KOPT-K1 (cell line): ENCODE measurements at regions not wholly inside any gene's neighbourhood (a gene's known extent, or its start where the extent isn't known, plus 50 kb on each side); places are given as distances from the start of the nearest gene placed in this dataset.
"Not testable (repeated sequence)": the region's sequence is repeated elsewhere in the genome, so short reads cannot be mapped to it uniquely, and the experiment has no call there.

Experiments
- H3K27ac ChIP-seq: fragments of 200-600 bp; sonication (generic); 2 replicates; pipeline ENCODE4 v1.5.1; 2016; ENCODE audit warnings: antibody characterized with exemption, mild to moderate bottlenecking, low read depth, low read length; ENCODE audit not compliant: poor library complexity, severe bottlenecking
- H3K36me3 ChIP-seq: fragments of 200-600 bp; sonication (generic); 2 replicates; pipeline ENCODE4 v1.5.1; 2017; ENCODE audit warnings: antibody characterized with exemption, mild to moderate bottlenecking, low read length, moderate library complexity; ENCODE audit not compliant: insufficient read depth
- H3K9me3 ChIP-seq: fragments of 200-600 bp; sonication (generic); 2 replicates; pipeline ENCODE4 v1.5.1; 2017; ENCODE audit warnings: antibody characterized with exemption, low read length, mild to moderate bottlenecking; ENCODE audit not compliant: insufficient read depth, poor library complexity, severe bottlenecking

DNA sequence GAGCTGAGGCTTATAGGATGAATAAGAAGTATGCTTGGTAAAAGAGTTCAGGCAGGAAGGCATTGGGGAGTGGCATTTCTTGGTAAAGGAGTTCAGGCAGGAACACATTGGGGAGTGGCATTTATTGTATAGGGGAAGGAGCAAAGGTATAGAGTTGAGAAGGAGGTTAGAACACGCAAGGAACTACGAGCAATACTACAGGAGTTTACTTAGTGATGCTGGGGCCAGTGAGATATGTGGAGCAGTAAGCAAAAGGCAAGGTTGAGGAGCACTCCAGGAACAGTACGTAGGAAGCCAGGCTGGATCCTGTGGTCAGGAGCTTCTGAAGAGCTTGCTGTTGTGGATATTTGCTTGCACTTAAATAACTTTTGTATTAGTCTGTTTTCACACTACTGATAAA, 202.2 kb upstream of the POMZP3 start:
- not testable (repeated sequence) for H3K27ac ChIP-seq, H3K9me3 ChIP-seq, H3K36me3 ChIP-seq

DNA sequence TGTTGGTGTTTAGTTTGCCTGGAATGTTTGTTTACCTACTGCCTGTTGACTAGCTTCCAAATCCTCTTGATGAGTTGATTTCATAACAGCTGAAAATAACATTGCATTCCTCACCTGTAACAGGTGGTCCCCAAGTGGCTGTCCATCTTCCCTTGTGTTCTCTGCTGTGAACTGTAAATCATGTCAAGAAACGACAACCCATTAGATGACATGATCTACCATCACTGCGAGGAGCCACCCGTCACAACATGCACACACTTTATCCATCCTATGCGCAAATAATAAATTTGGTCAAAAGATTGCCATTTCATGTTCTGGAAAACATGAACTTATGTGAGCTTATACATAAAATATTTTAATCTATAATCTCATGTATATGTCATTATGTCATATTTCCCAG, 199.1 kb upstream of the POMZP3 start:
- H3K36me3 ChIP-seq, H3K27ac ChIP-seq, H3K9me3 ChIP-seq: not testable (repeated sequence)

DNA sequence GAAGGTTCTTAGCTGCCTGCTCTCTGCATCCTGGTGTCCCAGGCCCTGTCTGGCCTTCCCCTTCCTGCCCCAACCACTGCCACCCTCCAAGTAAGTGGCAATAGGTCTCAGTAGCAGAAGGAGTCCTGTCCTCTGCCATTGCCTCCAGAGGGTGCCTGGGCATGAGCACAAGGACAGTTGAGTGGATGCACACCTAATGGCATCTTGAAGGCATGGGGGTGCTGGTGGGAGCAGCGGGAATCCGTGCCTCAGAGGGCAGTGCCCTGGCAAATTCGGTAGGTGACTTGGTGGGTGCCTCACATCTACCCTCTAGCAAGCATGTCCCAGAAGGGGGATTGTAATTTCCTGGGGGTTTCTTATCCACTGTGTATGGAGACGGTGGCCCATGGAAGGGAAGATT, 182.8 kb upstream of the POMZP3 start:
- not testable (repeated sequence) for H3K27ac ChIP-seq, H3K9me3 ChIP-seq, H3K36me3 ChIP-seq

DNA sequence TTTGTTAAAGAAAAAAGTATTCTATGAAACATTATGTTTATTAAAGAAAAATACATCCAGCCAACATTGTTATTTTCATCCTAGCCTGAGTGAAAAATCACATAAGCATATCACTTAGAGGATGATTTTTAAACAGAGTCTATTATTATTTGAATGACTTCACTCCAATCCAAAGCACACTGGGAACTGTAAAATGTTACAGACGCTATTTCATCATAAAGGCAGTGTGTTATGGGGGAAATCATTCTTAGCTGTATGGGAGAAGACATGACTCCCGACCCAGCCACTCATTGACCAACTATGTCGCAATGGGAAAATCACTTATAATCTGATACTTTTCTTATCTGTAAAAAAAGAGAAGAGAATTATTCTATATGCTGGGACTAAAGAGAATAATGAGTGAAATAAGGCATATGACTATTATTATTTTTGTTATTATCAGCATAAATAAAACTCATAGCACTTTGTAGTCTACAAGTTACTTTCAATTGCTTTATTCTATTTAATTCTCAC, 180.6 kb upstream of the POMZP3 start:
- H3K9me3 ChIP-seq, H3K27ac ChIP-seq, H3K36me3 ChIP-seq: not testable (repeated sequence)

DNA sequence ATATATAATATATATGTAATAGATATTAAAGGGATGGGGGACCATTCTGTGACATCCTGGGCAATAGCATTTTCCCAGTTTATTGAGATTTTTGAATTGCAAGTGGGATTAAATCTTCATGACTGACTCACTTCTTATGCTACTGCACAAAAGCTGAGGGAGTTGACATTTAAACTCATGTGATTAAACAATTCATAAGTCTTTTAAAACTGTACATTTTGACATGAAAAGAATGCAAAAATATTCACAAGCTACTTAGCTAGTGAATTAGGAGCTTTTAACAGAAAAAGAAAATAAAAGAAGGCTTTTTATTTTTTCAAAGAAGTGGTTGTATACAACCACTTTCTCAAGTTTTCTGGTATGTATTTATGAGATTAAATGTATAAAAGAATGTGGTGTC, 179.4 kb upstream of the POMZP3 start:
- H3K27ac ChIP-seq, H3K36me3 ChIP-seq, H3K9me3 ChIP-seq: not testable (repeated sequence)

DNA sequence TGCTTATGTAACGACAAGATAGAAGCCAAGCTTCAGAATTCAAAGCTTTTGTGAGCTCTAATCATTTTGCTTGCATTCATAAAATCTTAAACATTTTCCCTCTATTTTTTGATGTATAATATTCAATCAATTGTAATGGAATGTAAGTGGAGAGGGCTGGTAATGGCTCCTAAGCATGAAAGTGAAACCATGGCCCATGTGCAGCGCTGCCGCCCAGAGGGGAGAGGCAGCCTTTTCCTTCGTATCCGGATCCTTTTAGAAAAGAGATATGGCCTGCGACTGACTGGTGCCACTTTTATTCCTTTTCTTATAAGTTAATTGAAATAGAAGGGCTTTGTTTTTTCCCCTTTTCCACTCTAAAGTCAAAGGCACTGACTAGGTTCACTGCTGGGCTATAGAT, 178.9 kb upstream of the POMZP3 start:
- not testable (repeated sequence) for H3K27ac ChIP-seq, H3K9me3 ChIP-seq, H3K36me3 ChIP-seq

DNA sequence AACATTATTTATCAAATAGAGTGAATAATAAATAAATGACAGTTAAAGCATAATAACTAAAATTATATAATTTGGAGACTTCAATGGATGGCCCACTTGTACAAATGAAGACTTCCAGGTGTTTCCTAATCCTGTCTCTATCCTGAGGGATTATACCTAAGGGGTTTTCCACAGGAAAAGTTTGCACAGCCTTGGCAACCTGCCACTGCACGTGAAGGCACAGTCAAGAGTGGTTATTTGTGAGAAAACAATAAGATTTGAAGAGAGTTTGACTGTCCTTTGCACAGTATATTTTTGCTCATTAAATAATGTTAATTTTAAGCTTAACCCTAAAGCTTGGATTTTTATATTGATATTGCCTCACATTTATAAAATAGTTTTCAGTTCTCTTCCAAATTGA, 178.2 kb upstream of the POMZP3 start:
- not testable (repeated sequence) for H3K36me3 ChIP-seq, H3K9me3 ChIP-seq, H3K27ac ChIP-seq

DNA sequence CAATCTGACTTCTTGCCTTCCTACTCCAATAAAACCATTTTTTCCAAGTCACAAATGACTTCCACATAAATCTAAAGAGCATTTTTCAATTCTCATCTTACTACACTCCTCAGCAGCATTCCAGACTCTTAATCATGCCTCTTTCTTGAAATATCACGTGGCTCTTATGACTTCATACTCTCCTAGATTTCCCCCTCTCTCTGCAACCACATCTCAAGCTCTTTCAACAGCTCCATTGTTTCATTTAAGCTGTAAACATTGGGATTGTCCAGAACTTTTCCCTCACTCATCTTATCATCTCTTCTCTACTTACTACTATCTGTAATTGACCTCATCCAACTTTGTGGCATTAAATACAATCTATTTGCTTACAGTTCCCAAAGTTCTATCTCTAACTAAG, 170.6 kb upstream of the POMZP3 start:
- H3K9me3 ChIP-seq, H3K36me3 ChIP-seq, H3K27ac ChIP-seq: not testable (repeated sequence)

DNA sequence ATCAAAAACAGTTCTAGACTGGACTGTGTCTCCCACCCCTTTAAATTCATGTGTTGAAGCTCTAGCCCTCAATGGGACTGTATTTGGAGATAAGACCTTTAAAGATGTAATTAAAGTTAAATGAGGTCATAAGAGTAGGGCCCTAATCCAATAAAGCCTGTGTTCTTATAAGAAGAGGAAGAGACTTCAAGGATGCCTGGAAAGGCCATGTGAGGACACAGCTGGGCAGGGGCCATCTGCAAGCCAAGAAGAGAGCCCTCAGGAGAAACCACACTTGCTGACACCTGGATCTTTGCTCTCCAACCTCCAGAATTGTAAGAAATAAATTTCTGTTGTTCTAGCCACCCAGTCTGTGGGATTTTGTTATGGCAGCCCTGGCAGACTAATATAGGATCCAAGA, 153.6 kb upstream of the POMZP3 start:
- H3K27ac ChIP-seq, H3K36me3 ChIP-seq, H3K9me3 ChIP-seq: not testable (repeated sequence)

DNA sequence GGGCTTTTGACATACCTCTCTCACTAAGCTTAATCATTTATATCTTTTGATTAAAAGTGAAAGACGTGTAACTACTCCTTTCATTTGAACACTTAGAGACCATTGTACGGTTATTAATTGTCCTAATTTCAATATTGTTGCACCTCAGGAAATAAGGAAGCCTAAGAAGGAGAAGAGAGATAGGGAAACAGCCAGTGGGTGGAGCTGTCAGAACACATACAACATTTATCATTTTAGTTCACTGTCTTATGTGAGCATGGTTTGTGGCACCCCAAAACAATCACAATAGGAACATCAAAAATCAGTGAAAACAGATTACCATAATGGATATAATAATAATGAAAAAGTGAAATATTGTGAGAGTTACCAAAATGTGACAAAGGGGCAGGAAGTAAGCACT, 147.2 kb upstream of the POMZP3 start:
- not testable (repeated sequence) for H3K9me3 ChIP-seq, H3K27ac ChIP-seq, H3K36me3 ChIP-seq

DNA sequence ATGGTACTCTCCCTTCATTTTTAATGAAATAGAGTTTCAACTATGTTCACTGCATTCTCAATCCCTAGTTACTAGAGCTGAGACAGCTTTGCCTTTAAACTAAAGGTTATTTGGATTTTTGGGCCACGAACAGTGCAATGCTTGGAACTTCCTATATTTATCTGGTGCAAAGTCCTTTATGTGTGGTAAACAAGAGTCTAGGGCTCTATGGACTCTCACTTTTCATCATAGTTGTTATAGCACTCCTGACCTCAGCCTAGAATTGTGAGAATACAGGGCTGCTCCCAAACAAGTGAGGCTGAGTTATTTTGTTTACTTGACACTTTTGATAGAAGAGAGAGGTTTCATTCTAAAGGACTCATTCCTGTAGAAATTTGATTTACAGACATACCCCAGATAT, 144.9 kb upstream of the POMZP3 start:
- H3K27ac ChIP-seq, H3K9me3 ChIP-seq, H3K36me3 ChIP-seq: not testable (repeated sequence)

DNA sequence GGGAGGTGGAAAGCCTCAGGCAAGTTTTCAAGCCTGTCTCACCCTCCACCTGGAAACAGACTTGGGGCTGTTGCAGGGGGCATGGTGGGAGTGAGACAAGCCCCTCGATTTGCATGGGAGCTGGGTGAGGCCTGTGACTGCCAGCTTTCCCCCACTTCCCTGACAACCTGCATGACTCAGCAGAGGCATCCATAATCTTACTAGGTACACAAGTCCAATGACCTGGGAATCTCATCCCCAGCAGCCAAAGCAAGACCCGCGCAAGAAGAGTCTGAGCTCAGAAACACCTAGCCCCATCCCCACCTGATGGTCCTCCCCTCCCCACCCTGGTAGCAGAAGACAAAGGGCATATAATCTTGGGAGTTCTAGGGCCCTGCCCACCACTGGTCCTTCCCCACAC, 136.9 kb upstream of the POMZP3 start:
- not testable (repeated sequence) for H3K27ac ChIP-seq, H3K9me3 ChIP-seq, H3K36me3 ChIP-seq

DNA sequence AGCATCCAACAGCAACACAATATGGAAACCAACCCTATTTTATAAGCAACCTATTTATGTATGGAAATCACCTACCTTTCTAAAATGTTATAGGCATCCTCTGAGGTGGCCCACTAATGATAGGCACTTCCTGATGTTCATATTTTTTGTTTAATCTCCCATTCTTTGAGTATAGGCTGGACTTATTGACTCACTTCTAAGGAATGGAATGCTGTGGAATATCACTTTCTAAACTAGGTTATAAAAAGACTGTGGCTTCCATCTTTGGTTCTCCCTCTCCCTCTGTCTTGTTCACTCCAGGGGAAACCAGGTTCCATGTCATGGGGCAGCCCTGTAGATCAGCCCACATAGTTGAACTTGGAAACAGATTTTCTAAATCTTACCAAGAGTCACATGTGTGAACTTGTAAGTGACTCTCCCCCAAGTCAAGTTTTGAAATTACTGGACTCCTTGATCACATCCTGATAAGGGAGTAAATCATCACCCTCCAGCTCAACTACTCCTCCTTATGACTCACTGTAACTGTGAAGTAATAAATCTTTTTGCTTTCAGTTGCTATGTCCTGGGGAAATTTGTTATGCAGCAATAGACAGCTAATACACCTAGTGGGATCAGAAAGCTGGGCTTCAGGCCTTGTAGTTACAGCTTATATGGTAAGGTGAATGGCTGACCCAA, 133.6 kb upstream of the POMZP3 start:
- H3K9me3 ChIP-seq, H3K36me3 ChIP-seq, H3K27ac ChIP-seq: not testable (repeated sequence)

DNA sequence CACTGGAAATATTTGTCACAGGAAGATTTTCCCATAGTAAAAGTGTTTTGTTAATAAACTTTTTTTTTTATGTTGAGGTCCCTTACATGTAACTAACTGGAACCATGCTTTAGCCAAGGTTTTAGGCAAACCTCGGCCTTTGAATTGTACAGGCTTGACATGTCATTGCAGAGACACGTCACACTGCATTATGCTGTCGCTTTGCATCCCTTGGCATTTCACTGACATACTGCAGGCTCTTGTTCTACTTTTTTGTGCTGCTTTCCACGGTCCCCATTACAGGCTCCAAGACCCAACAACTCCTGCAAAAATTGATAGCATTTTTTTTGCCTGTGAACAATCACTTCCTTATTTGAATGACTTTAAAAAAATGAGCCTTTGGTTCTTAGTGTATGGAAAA, 112.5 kb upstream of the POMZP3 start:
- not testable (repeated sequence) for H3K27ac ChIP-seq, H3K9me3 ChIP-seq, H3K36me3 ChIP-seq

DNA sequence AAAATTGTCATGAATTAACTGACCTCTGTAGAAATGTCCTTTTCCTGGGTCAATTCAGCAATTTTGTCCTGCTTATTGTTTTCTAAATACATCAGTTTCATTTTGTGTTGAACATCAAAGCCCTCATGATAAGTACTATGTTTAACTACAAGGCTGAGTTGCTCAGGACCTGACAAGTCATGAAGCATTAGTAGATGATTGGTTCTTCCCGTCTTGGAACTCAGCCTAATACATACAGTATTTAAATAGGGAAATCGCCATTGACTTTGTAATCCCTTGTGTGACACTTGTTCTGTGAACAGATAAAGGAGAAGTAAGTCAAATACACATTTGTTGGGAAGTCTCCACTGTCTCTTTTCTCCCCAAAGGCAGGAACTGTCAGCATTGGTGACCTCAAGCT, 109.6 kb upstream of the POMZP3 start:
- not testable (repeated sequence) for H3K36me3 ChIP-seq, H3K9me3 ChIP-seq, H3K27ac ChIP-seq

DNA sequence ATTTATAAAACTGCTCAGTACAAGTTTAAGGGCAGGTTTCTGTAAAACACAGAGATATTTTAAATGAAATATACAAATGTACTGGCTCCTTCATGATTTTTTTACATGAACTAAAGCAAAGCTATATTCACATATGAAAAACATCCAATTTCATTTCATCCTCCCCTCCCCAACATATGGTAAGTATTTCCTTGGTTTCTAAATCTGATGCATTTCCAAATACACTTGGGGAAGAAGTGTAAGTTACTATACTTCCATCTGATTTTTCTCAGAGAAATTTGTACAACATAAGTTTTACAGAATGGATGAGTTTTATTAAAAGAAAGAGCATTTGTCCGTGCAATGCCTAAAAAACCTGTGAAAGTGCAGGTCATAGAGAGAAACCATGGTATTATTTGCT, 109.0 kb upstream of the POMZP3 start:
- not testable (repeated sequence) for H3K36me3 ChIP-seq, H3K9me3 ChIP-seq, H3K27ac ChIP-seq

DNA sequence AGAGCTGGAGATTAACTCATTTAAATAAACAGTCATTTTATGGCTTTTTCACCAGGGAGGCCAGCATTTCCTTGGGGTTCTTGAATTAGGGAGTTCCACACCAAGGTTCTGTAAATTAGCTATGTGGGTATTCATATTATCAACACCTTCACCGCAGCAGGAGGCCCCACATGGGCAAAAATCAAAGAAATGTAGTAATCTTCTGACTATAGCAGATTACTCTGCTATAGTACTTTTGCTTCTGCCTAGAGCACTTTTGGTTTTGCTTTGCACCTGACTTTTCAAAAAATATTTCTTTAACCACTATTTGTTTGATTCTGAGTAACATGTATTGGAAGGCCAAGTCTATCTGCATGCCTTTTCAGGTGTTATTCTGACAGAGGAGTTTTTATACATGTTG, 108.6 kb upstream of the POMZP3 start:
- not testable (repeated sequence) for H3K9me3 ChIP-seq, H3K36me3 ChIP-seq, H3K27ac ChIP-seq
